B cell (primary cell): ENCODE measurements at regions not wholly inside any gene's neighbourhood (a gene's known extent, or its start where the extent isn't known, plus 50 kb on each side); places are given as distances from the start of the nearest gene placed in this dataset.

Experiments used
- ATAC-seq: fragments of 200-7000 bp; cut with Tn5 transposase; one replicate; pipeline ENCODE4 v1.10.0; 2021; ENCODE audit warnings: low read depth, mild to moderate bottlenecking, moderate number of reproducible peaks, moderate library complexity
- CTCF ChIA-PET: fragments of 350-600 bp; sonication (Branson Sonifier 250); formaldehyde crosslinking; loops from one replicate; lab custom pipeline; 2021; ENCODE audit warnings: antibody characterized with exemption, inconsistent platforms; lab: Charles Lee
- POLR2A ChIA-PET: fragments of 350-600 bp; sonication (Branson Sonifier 250); formaldehyde crosslinking; loops from one replicate; lab custom pipeline; 2021; ENCODE audit warnings: antibody characterized with exemption; lab: Charles Lee
- DNase-seq: peaks from one replicate; pipeline ENCODE4 v3.0.0; 2013
- H2AFZ ChIP-seq: 2 replicates; pipeline ENCODE4 v1.6.1; 2012; ENCODE audit warnings: mild to moderate bottlenecking, low read depth, low read length; ENCODE audit not compliant: insufficient read depth, poor library complexity, severe bottlenecking
- H3K27ac ChIP-seq, 2 donors: 1 replicate in 1 of 2; 2 replicates in 1 of 2; pipeline ENCODE4 v1.5.1; 2012 to 2013; ENCODE audit warnings: low read length in 2 of 2, mild to moderate bottlenecking in 2 of 2, moderate library complexity in 1 of 2
- H3K27me3 ChIP-seq, 4 experiments: fragments of 200-600 bp in 1 of 4; sonication (generic) in 1 of 4; replicated peaks in 1 of 4; 1 replicate in 2 of 4; 2 replicates in 2 of 4; pipeline versions ENCODE4 v1.6.1 to v1.7.0; 2013 to 2016; ENCODE audit warnings: low read length in 3 of 4, mild to moderate bottlenecking in 2 of 4, mixed read lengths in 1 of 4, moderate library complexity in 1 of 4; ENCODE audit not compliant: insufficient read depth in 4 of 4, control insufficient read depth in 3 of 4; ENCODE audit errors: control extremely low read depth in 1 of 4
- H3K36me3 ChIP-seq, 2 experiments: replicated peaks in 1 of 2; 1 replicate in 1 of 2; 2 replicates in 1 of 2; pipeline versions ENCODE4 v1.6.1 to v1.7.1; 2013; ENCODE audit warnings: low read length in 1 of 2; ENCODE audit not compliant: insufficient read depth in 2 of 2, control insufficient read depth in 1 of 2; ENCODE audit errors: control extremely low read depth in 1 of 2, extremely low read depth in 1 of 2
- H3K4me1 ChIP-seq, 2 donors: fragments of 200-600 bp in 1 of 2; sonication (generic) in 1 of 2; 1 replicate in 1 of 2; 2 replicates in 1 of 2; pipeline versions ENCODE4 v1.5.1 to v1.6.1; 2013 to 2017; ENCODE audit warnings: low read length in 2 of 2; ENCODE audit not compliant: control insufficient read depth in 2 of 2, insufficient read depth in 2 of 2
- H3K4me2 ChIP-seq: replicated peaks from 2 replicates; pipeline ENCODE3; 2012; ENCODE audit warnings: mild to moderate bottlenecking, low read depth, low read length; ENCODE audit not compliant: poor library complexity, severe bottlenecking
- H3K4me3 ChIP-seq, 5 experiments: fragments of 200-600 bp in 1 of 5; sonication (generic) in 1 of 5; 1 replicate in 3 of 5; 2 replicates in 2 of 5; pipeline versions ENCODE4 v1.5.1 to v1.7.0; 2011 to 2016; ENCODE audit warnings: low read length in 4 of 5, mild to moderate bottlenecking in 4 of 5, low read depth in 2 of 5, control low read depth in 1 of 5, moderate library complexity in 1 of 5; ENCODE audit not compliant: insufficient read depth in 1 of 5; ENCODE audit errors: control extremely low read depth in 1 of 5, extremely low read depth in 1 of 5
- H3K79me2 ChIP-seq: fragments of 200-600 bp; sonication (generic); one replicate; pipeline ENCODE4 v1.6.0; 2016; ENCODE audit warnings: low read length; ENCODE audit not compliant: control insufficient read depth, insufficient read depth
- H3K9ac ChIP-seq: fragments of 200-600 bp; sonication (generic); 2 replicates; pipeline ENCODE4 v1.6.1; 2017; ENCODE audit warnings: mild to moderate bottlenecking, low read length, moderate library complexity
- H3K9me3 ChIP-seq, 3 donors: one replicate each; pipeline versions ENCODE4 v1.6.1 to v1.7.1; 2013; ENCODE audit warnings: low read length in 2 of 3; ENCODE audit not compliant: control insufficient read depth in 2 of 3, insufficient read depth in 1 of 3; ENCODE audit errors: control extremely low read depth in 1 of 3
- H4K20me1 ChIP-seq: 2 replicates; pipeline ENCODE4 v1.6.0; 2012; ENCODE audit warnings: mild to moderate bottlenecking, low read length; ENCODE audit not compliant: insufficient read depth, control insufficient read depth, poor library complexity, severe bottlenecking
- H3K27ac Mint-ChIP-seq: one replicate; pipeline ENCODE4 v1.8.0; 2021; ENCODE audit warnings: mixed read lengths
- H3K27me3 Mint-ChIP-seq: one replicate; pipeline ENCODE4 v1.8.0; 2021; ENCODE audit warnings: mixed read lengths
- H3K4me1 Mint-ChIP-seq: one replicate; pipeline ENCODE4 v1.8.0; 2021; ENCODE audit warnings: mixed read lengths
- H3K4me3 Mint-ChIP-seq: one replicate; pipeline ENCODE4 v1.8.0; 2021; ENCODE audit warnings: mixed read lengths
- H3K9me3 Mint-ChIP-seq: one replicate; pipeline ENCODE4 v1.8.0; 2022; ENCODE audit warnings: mixed read lengths; ENCODE audit not compliant: insufficient read depth
- EZH2 ChIP-seq: IDR thresholded peaks from 2 replicates; pipeline ENCODE4 v1.6.1; 2012; ENCODE audit warnings: borderline replicate concordance, low read depth, mild to moderate bottlenecking, moderate library complexity, low read length; ENCODE audit not compliant: insufficient read depth, poor library complexity, severe bottlenecking
- WGBS: methylation state at CpG from one replicate; pipeline ENCODE4 v1.1.5; 2013; ENCODE audit warnings: missing lambda C conversion rate; ENCODE audit not compliant: insufficient coverage; 5-methylcytosine and 5-hydroxymethylcytosine counted together
- intact Hi-C: fragments of 100-400 bp; cut with micrococcal nuclease; formaldehyde crosslinking; loops from one replicate; pipeline ENCODE4 v1.10.0; 2022
- TF ChIP-seq, protein P1 (sequence below): fragments of 200-600 bp; IDR thresholded peaks from one replicate; pipeline ENCODE4 v1.8.0; 2022; ENCODE audit warnings: antibody characterized with exemption, mild to moderate bottlenecking

DNA sequence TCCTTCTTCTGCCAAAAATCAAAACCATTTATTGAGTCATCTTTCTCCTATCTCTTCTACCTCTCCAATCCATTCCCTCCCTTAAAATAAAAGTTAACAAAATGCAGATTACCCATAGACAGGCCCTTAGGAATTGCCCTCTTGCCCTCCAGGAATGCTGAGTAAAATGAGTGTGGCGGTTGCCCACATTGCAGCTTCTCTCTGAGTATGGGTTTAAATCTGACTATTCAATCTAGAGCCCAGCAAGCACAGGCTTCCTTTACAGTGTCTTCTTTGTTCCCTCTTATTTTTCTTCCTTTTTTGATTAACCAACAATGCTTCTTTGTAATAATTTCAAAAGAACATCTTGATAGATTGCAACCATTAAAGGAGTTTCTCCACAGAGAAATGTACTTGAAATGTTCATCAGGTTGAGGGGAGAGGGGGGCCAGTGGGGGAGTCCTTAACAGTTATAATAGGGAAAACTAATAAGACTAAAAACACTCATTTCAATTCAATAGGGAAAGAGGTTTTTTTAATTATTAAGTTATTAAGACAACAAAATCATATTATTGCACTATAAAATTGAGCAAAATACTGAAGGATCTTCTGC is 135.3 kb upstream of the LMCD1 start:
- Histone ChIP-seq H3K4me1 (no peaks in the 10 kb centered on the region), H3K9ac (no peak overlapping the region), H2AFZ (no peak overlapping the region), H3K79me2 (no peaks in the 10 kb centered on the region), H3K36me3 (no peaks in the 10 kb centered on the region), H3K4me3 (no peak overlapping the region), H3K9me3 (no peaks in the 10 kb centered on the region), H3K27me3 (no peaks in the 10 kb centered on the region), H3K27ac (no peak overlapping the region), H3K4me2 (no peak overlapping the region), H4K20me1 (no peaks in the 10 kb centered on the region)
- Mint-ChIP-seq H3K9me3 (peaks cover 4% of the 10 kb centered on the region), H3K27me3 (peaks cover 11% of the 10 kb centered on the region), H3K4me1 (no peaks in the 10 kb centered on the region), H3K27ac (no peak overlapping the region), H3K4me3 (no peak overlapping the region)
- ChIA-PET CTCF (no interaction called here), POLR2A (no interaction called here)
- WGBS, result no CpG with 5 or more reads among the region's 1 CpG
- TF ChIP-seq EZH2, result no peak
- TF ChIP-seq, protein P1, sequence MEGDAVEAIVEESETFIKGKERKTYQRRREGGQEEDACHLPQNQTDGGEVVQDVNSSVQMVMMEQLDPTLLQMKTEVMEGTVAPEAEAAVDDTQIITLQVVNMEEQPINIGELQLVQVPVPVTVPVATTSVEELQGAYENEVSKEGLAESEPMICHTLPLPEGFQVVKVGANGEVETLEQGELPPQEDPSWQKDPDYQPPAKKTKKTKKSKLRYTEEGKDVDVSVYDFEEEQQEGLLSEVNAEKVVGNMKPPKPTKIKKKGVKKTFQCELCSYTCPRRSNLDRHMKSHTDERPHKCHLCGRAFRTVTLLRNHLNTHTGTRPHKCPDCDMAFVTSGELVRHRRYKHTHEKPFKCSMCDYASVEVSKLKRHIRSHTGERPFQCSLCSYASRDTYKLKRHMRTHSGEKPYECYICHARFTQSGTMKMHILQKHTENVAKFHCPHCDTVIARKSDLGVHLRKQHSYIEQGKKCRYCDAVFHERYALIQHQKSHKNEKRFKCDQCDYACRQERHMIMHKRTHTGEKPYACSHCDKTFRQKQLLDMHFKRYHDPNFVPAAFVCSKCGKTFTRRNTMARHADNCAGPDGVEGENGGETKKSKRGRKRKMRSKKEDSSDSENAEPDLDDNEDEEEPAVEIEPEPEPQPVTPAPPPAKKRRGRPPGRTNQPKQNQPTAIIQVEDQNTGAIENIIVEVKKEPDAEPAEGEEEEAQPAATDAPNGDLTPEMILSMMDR, result no peak
- ATAC-seq (no peak), DNase-seq (no peak)
- intact Hi-C loops, result no loop called here

DNA sequence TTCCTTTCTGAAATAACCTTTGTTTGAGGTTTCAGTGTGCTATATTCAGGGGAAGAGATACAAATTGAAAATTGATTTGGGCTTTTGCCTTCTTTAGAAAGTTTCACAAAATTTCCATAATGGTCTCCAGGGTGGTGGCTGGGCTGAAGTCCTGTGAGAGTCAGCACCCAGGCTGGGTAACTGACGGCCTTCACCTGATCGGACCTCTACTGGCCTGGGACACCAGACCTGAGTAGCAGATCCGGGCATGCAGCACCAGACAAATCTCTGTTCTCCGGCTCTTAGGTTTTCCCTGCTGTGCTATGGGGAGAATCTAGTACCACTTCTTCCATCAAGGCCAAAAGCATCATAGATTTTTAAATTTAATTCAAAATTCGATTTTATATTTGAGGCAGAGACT is 133.0 kb upstream of the LMCD1 start:
- CTCF ChIA-PET, result no interaction called here

More for the DNA sequence above, 133.0 kb upstream of the LMCD1 start:
- H3K27ac Mint-ChIP-seq, result no peak overlapping the region
- Histone ChIP-seq H3K4me2 (no peak overlapping the region), H4K20me1 (no peaks in the 10 kb centered on the region), H3K79me2 (no peaks in the 10 kb centered on the region), H3K9ac (no peak overlapping the region), H3K27me3 (no peaks in the 10 kb centered on the region), H3K4me1 (no peaks in the 10 kb centered on the region), H3K4me3 (no peak overlapping the region), H3K27ac (no peak overlapping the region), H2AFZ (no peak overlapping the region), H3K36me3 (no peaks in the 10 kb centered on the region), H3K9me3 (peaks cover 0 to 10% (median 0%) of the 10 kb centered on the region in 3 donors)
- H3K4me3 Mint-ChIP-seq, result no peak overlapping the region
- H3K4me1 Mint-ChIP-seq, result no peaks in the 10 kb centered on the region
- no peak for ATAC-seq
- 93% methylated on average over 2 of the region's 5 CpGs for WGBS
- POLR2A ChIA-PET, result no interaction called here
- no peak for TF ChIP-seq EZH2
- TF ChIP-seq, protein P1, result no peak
- peaks cover 21% of the 10 kb centered on the region for H3K27me3 Mint-ChIP-seq
- no peak for DNase-seq
- no peaks in the 10 kb centered on the region for H3K9me3 Mint-ChIP-seq
- intact Hi-C loops, result no loop called here
